Dedifferentiated amniotic fluid mesenchymal stem cell (primary cell): ENCODE measurements at regions not wholly inside any gene's neighbourhood (a gene's known extent, or its start where the extent isn't known, plus 50 kb on each side); places are given as distances from the start of the nearest gene placed in this dataset.

ENCODE experiments used
- DNase-seq: peaks from one replicate; pipeline ENCODE4 v3.0.0-alpha.2; 2016; ENCODE audit errors: extremely low spot score

- no peak for DNase-seq
These were observed 63.9 kb upstream of the BARHL2 start for GRCh38 chr1:90780981-90781380.

GRCh38 chr1:90779573-90779972 is 62.5 kb upstream of the BARHL2 start:
- no peak for DNase-seq

- no peak for DNase-seq
These were observed 61.4 kb upstream of the BARHL2 start for GRCh38 chr1:90778486-90778885.

GRCh38 chr1:90773812-90774211 is 56.7 kb upstream of the BARHL2 start:
- DNase-seq = no peak

GRCh38 chr1:90768826-90769225 is 51.7 kb upstream of the BARHL2 start:
- DNase-seq = no peak

- no peak for DNase-seq
These were observed 51.0 kb upstream of the BARHL2 start for GRCh38 chr1:90768098-90768497.
